ENCODE measurements at regions not wholly inside any gene's neighbourhood (a gene's known extent, or its start where the extent isn't known, plus 50 kb on each side); places are given as distances from the start of the nearest gene placed in this dataset.

GRCh38 chr18:51346404-51346803 is 148.9 kb upstream of the MEX3C start:
- TF ChIP-seq POLR2A (IDR thresholded peaks at IDR 0.05) = no peak
- TF ChIP-seq CTCF (IDR thresholded peaks at IDR 0.05) = no peak

All from uterus (tissue), 2 donors.